ENCODE measurements at regions not wholly inside any gene's neighbourhood (a gene's known extent, or its start where the extent isn't known, plus 50 kb on each side); places are given as distances from the start of the nearest gene placed in this dataset.

- no peak for TF ChIP-seq CTCF (IDR thresholded peaks at IDR 0.05)
- no peak for TF ChIP-seq POLR2A (IDR thresholded peaks at IDR 0.05)
- TF ChIP-seq POLR2AphosphoS5 (IDR thresholded peaks at IDR 0.05) = no peak
Observed at GRCh38 chr11:81967242-81967641, 766.4 kb downstream of the FAM181B start.
